ENCODE measurements at regions not wholly inside any gene's neighbourhood (a gene's known extent, or its start where the extent isn't known, plus 50 kb on each side); places are given as distances from the start of the nearest gene placed in this dataset.

- H3K4me1 ChIP-seq (replicated peaks) = no peaks in the 10 kb centered on the region
- H3K27ac ChIP-seq = no peak overlapping the region
- intact Hi-C loops (cut with DNase I) = no loop called here
- no peaks in the 10 kb centered on the region for H3K27me3 ChIP-seq (replicated peaks; ENCODE audit: insufficient read depth)
- no peak for DNase-seq (ENCODE audit: low spot score)
- no peaks in the 10 kb centered on the region for H3K36me3 ChIP-seq
- H3K9me3 ChIP-seq = no peaks in the 10 kb centered on the region
- TF ChIP-seq POLR2A (IDR thresholded peaks at IDR 0.05) (no peak), CTCF (IDR thresholded peaks at IDR 0.05) (no peak), POLR2AphosphoS5 (IDR thresholded peaks at IDR 0.05) (no peak)
- WGBS = 68% methylated on average over 2 of the region's 2 CpGs
- H3K4me3 ChIP-seq = no peak overlapping the region
These were observed 963.5 kb downstream of the NTRK3 start for GRCh38 chr15:87293031-87293430.

GRCh38 chr15:87287156-87287555 is 969.4 kb downstream of the NTRK3 start:
- H3K27ac ChIP-seq = no peak overlapping the region
- WGBS = 68% methylated on average over 3 of the region's 3 CpGs
- H3K4me1 ChIP-seq (replicated peaks) = no peaks in the 10 kb centered on the region
- no peaks in the 10 kb centered on the region for H3K36me3 ChIP-seq
- H3K27me3 ChIP-seq (replicated peaks; ENCODE audit: insufficient read depth) = no peaks in the 10 kb centered on the region
- intact Hi-C loops (cut with DNase I) = no loop called here
- no peaks in the 10 kb centered on the region for H3K9me3 ChIP-seq
- TF ChIP-seq POLR2A (IDR thresholded peaks at IDR 0.05) = no peak
- TF ChIP-seq CTCF (IDR thresholded peaks at IDR 0.05) = no peak
- no peak for DNase-seq (ENCODE audit: low spot score)
- no peak overlapping the region for H3K4me3 ChIP-seq

- Histone ChIP-seq H3K4me1 (replicated peaks) (no peaks in the 10 kb centered on the region), H3K4me3 (no peak overlapping the region), H3K9me3 (no peaks in the 10 kb centered on the region), H3K36me3 (no peaks in the 10 kb centered on the region), H3K27ac (no peak overlapping the region), H3K27me3 (replicated peaks; ENCODE audit: insufficient read depth) (no peaks in the 10 kb centered on the region)
- TF ChIP-seq CTCF (IDR thresholded peaks at IDR 0.05) (no peak), POLR2A (IDR thresholded peaks at IDR 0.05) (no peak), POLR2AphosphoS5 (IDR thresholded peaks at IDR 0.05) (no peak)
- WGBS = 24% methylated on average over 1 of the region's 1 CpG
- no peak for DNase-seq (ENCODE audit: low spot score)
- intact Hi-C loops (cut with DNase I) = no loop called here
These were observed 987.0 kb downstream of the NTRK3 start for GRCh38 chr15:87269566-87269965.

GRCh38 chr15:87268675-87269074 is 987.9 kb downstream of the NTRK3 start:
- intact Hi-C loops (cut with DNase I) = no loop called here
- TF ChIP-seq POLR2AphosphoS5 (IDR thresholded peaks at IDR 0.05) = no peak
- no peak for TF ChIP-seq POLR2A (IDR thresholded peaks at IDR 0.05)
- no peak for TF ChIP-seq CTCF (IDR thresholded peaks at IDR 0.05)
- DNase-seq (ENCODE audit: low spot score) = no peak

GRCh38 chr15:87267798-87268197 is 988.7 kb downstream of the NTRK3 start:
- 86% methylated on average over 2 of the region's 2 CpGs for WGBS
- no peaks in the 10 kb centered on the region for H3K4me1 ChIP-seq (replicated peaks)
- H3K4me3 ChIP-seq = no peak overlapping the region
- no peaks in the 10 kb centered on the region for H3K9me3 ChIP-seq
- intact Hi-C loops (cut with DNase I) = no loop called here
- TF ChIP-seq POLR2A (IDR thresholded peaks at IDR 0.05) (no peak), POLR2AphosphoS5 (IDR thresholded peaks at IDR 0.05) (no peak), CTCF (IDR thresholded peaks at IDR 0.05) (no peak)
- H3K27me3 ChIP-seq (replicated peaks; ENCODE audit: insufficient read depth) = no peaks in the 10 kb centered on the region
- DNase-seq (ENCODE audit: low spot score) = no peak
- H3K27ac ChIP-seq = no peak overlapping the region
- no peaks in the 10 kb centered on the region for H3K36me3 ChIP-seq

More at GRCh38 chr15:87268675-87269074, 987.9 kb downstream of the NTRK3 start:
- no peaks in the 10 kb centered on the region for H3K27me3 ChIP-seq (replicated peaks; ENCODE audit: insufficient read depth)
- no peak overlapping the region for H3K4me3 ChIP-seq
- H3K9me3 ChIP-seq = no peaks in the 10 kb centered on the region
- no peaks in the 10 kb centered on the region for H3K4me1 ChIP-seq (replicated peaks)
- H3K36me3 ChIP-seq = no peaks in the 10 kb centered on the region
- H3K27ac ChIP-seq = no peak overlapping the region
- WGBS = 86% methylated on average over 2 of the region's 2 CpGs

Measured in prostate gland (tissue), 2 donors.